CD4-positive, alpha-beta T cell (primary cell): ENCODE measurements at regions not wholly inside any gene's neighbourhood (a gene's known extent, or its start where the extent isn't known, plus 50 kb on each side); places are given as distances from the start of the nearest gene placed in this dataset.

Experiments
- ATAC-seq: fragments of 200-7000 bp; cut with Tn5 transposase; one replicate; pipeline ENCODE4 v1.10.0; 2022; ENCODE audit warnings: mild to moderate bottlenecking; ENCODE audit not compliant: poor library complexity
- CTCF ChIA-PET: fragments of 350-600 bp; sonication (Branson Sonifier 250); formaldehyde crosslinking; loops from one replicate; lab custom pipeline; 2021; ENCODE audit warnings: antibody characterized with exemption, inconsistent platforms; lab: Charles Lee
- POLR2A ChIA-PET: fragments of 350-600 bp; sonication (Branson Sonifier 250); formaldehyde crosslinking; loops from one replicate; lab custom pipeline; 2021; ENCODE audit warnings: antibody characterized with exemption, inconsistent platforms; lab: Charles Lee
- DNase-seq, 14 experiments: peaks; one replicate each; pipeline ENCODE4 v3.0.0-alpha.2; 2013 to 2020; ENCODE audit warnings: mixed read lengths in 2 of 14
- H3K27ac ChIP-seq, 2 donors: one replicate each; pipeline versions ENCODE4 v1.5.1 to v1.7.0; 2013; ENCODE audit warnings: low read length in 2 of 2, low read depth in 1 of 2, mild to moderate bottlenecking in 1 of 2
- H3K27me3 ChIP-seq, 2 experiments: 1 replicate in 1 of 2; 2 replicates in 1 of 2; pipeline versions ENCODE4 v1.6.1 to v1.7.0; 2013; ENCODE audit warnings: low read length in 2 of 2, control low read depth in 1 of 2, mild to moderate bottlenecking in 1 of 2, moderate library complexity in 1 of 2; ENCODE audit not compliant: insufficient read depth in 2 of 2, control insufficient read depth in 1 of 2
- H3K36me3 ChIP-seq: one replicate; pipeline ENCODE4 v1.6.1; 2013; ENCODE audit warnings: low read length, control low read depth; ENCODE audit not compliant: insufficient read depth
- H3K4me1 ChIP-seq: one replicate; pipeline ENCODE4 v1.6.1; 2013; ENCODE audit warnings: low read length, control low read depth; ENCODE audit not compliant: insufficient read depth
- H3K4me3 ChIP-seq: one replicate; pipeline ENCODE4 v1.5.1; 2013; ENCODE audit warnings: mild to moderate bottlenecking, low read length, moderate library complexity
- H3K9me3 ChIP-seq, 2 experiments: 1 replicate in 1 of 2; 2 replicates in 1 of 2; pipeline versions ENCODE4 v1.6.1 to v1.7.0; 2013; ENCODE audit warnings: low read length in 2 of 2, mild to moderate bottlenecking in 2 of 2, control low read depth in 1 of 2, moderate library complexity in 1 of 2; ENCODE audit not compliant: control insufficient read depth in 1 of 2, insufficient read depth in 1 of 2
- H3K27ac Mint-ChIP-seq: one replicate; pipeline ENCODE4 v1.8.0; 2020; ENCODE audit warnings: mixed read lengths
- H3K27me3 Mint-ChIP-seq: one replicate; pipeline ENCODE4 v1.8.0; 2021; ENCODE audit warnings: mixed read lengths
- H3K36me3 Mint-ChIP-seq: one replicate; pipeline ENCODE4 v1.8.0; 2021; ENCODE audit warnings: low read depth, mixed read lengths
- H3K4me1 Mint-ChIP-seq: one replicate; pipeline ENCODE4 v1.8.0; 2021; ENCODE audit warnings: low read depth, mixed read lengths
- H3K4me3 Mint-ChIP-seq: one replicate; pipeline ENCODE4 v1.8.0; 2020; ENCODE audit warnings: mild to moderate bottlenecking, mixed read lengths
- H3K9me3 Mint-ChIP-seq: one replicate; pipeline ENCODE4 v1.8.0; 2020; ENCODE audit warnings: mixed read lengths
- CTCF ChIP-seq: fragments of 200-600 bp; IDR thresholded peaks from one replicate; pipeline ENCODE4 v1.8.0; 2022; ENCODE audit warnings: antibody characterized with exemption, mild to moderate bottlenecking
- intact Hi-C, 2 experiments: fragments of 100-400 bp; cut with DNase I in 1 of 2; cut with micrococcal nuclease in 1 of 2; formaldehyde crosslinking; loops; one replicate each; pipeline versions ENCODE4 v1.15.1 to v1.9.0; 2023 to 2025; cut with DNase I, micrococcal nuclease

- Histone ChIP-seq H3K9me3 (no peaks in the 10 kb centered on the region), H3K36me3 (no peaks in the 10 kb centered on the region), H3K4me3 (no peak overlapping the region), H3K27me3 (peaks cover 0 to 3% of the 10 kb centered on the region in 2 experiments), H3K4me1 (peaks cover 13% of the 10 kb centered on the region), H3K27ac (no peak overlapping the region)
- intact Hi-C loops: no loop called here
- CTCF ChIA-PET: no interaction called here
- TF ChIP-seq CTCF: no peak
- peaks cover 19% of the 10 kb centered on the region for H3K4me1 Mint-ChIP-seq
- H3K27ac Mint-ChIP-seq: no peak overlapping the region
- POLR2A ChIA-PET: no interaction called here
- H3K27me3 Mint-ChIP-seq: peaks cover 32% of the 10 kb centered on the region
- DNase-seq: no peak
- no peak for ATAC-seq
- no peaks in the 10 kb centered on the region for H3K9me3 Mint-ChIP-seq
- no peaks in the 10 kb centered on the region for H3K36me3 Mint-ChIP-seq
- no peak overlapping the region for H3K4me3 Mint-ChIP-seq
These were observed 454.3 kb downstream of the AJAP1 start for GRCh38 chr1:5108740-5109139.

- no peak overlapping the region for H3K27ac ChIP-seq
- Mint-ChIP-seq H3K27me3 (peaks cover 30% of the 10 kb centered on the region), H3K4me1 (peaks cover 7% of the 10 kb centered on the region), H3K36me3 (no peaks in the 10 kb centered on the region), H3K27ac (no peak overlapping the region), H3K9me3 (no peaks in the 10 kb centered on the region), H3K4me3 (no peak overlapping the region)
- no peaks in the 10 kb centered on the region for H3K9me3 ChIP-seq
- DNase-seq: no peak
- peaks cover 11% of the 10 kb centered on the region for H3K4me1 ChIP-seq
- H3K4me3 ChIP-seq: no peak overlapping the region
- intact Hi-C loops: no loop called here
- TF ChIP-seq CTCF: no peak
- H3K27me3 ChIP-seq: peaks cover 0 to 3% of the 10 kb centered on the region in 2 experiments
- no peak for ATAC-seq
- H3K36me3 ChIP-seq: no peaks in the 10 kb centered on the region
- ChIA-PET CTCF (no interaction called here), POLR2A (no interaction called here)
These were observed 451.3 kb downstream of the AJAP1 start for GRCh38 chr1:5105744-5106143.

DNA sequence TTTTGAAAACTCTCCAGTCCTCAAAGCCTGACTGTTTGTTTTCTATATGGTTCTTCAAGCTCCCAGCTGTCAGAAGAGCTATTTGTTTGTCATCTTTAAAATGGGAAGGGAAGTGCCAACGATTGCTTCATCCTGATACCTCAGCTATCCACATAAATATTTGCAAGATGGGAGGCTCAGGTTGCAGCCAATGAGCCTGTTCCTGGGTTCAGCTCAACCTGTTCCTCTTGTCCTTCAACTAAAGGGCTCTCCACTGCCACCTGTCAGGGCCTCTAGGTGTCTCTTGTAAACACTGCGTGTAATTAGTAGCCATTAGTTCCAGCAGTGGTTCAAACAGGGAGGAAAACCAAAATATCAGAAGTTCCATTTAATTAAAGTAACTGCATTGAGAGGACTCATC, 445.1 kb downstream of the AJAP1 start:
- DNase-seq: no peak
- Histone ChIP-seq H3K27me3 (peaks cover 0 to 2% of the 10 kb centered on the region in 2 experiments), H3K4me3 (no peak overlapping the region), H3K9me3 (no peaks in the 10 kb centered on the region), H3K27ac (no peak overlapping the region), H3K4me1 (no peaks in the 10 kb centered on the region), H3K36me3 (no peaks in the 10 kb centered on the region)
- Mint-ChIP-seq H3K4me3 (no peak overlapping the region), H3K27me3 (peaks cover 7% of the 10 kb centered on the region), H3K9me3 (peaks cover 1% of the 10 kb centered on the region), H3K36me3 (no peaks in the 10 kb centered on the region), H3K4me1 (no peaks in the 10 kb centered on the region), H3K27ac (no peak overlapping the region)
- CTCF ChIA-PET: no interaction called here
- intact Hi-C loops: no loop called here
- TF ChIP-seq CTCF: no peak
- POLR2A ChIA-PET: no interaction called here
- no peak for ATAC-seq
